CD4-positive, alpha-beta T cell (primary cell): ENCODE measurements at regions not wholly inside any gene's neighbourhood (a gene's known extent, or its start where the extent isn't known, plus 50 kb on each side); places are given as distances from the start of the nearest gene placed in this dataset.
"Not testable (repeated sequence)": the region's sequence is repeated elsewhere in the genome, so short reads cannot be mapped to it uniquely, and the experiment has no call there.

Experiments used
- ATAC-seq: fragments of 200-7000 bp; cut with Tn5 transposase; one replicate; pipeline ENCODE4 v1.10.0; 2022; ENCODE audit warnings: mild to moderate bottlenecking; ENCODE audit not compliant: poor library complexity
- CTCF ChIA-PET: fragments of 350-600 bp; sonication (Branson Sonifier 250); formaldehyde crosslinking; loops from one replicate; lab custom pipeline; 2021; ENCODE audit warnings: antibody characterized with exemption, inconsistent platforms; lab: Charles Lee
- POLR2A ChIA-PET: fragments of 350-600 bp; sonication (Branson Sonifier 250); formaldehyde crosslinking; loops from one replicate; lab custom pipeline; 2021; ENCODE audit warnings: antibody characterized with exemption, inconsistent platforms; lab: Charles Lee
- DNase-seq, 14 experiments: peaks; one replicate each; pipeline ENCODE4 v3.0.0-alpha.2; 2013 to 2020; ENCODE audit warnings: mixed read lengths in 2 of 14
- H3K27ac ChIP-seq, 2 donors: one replicate each; pipeline versions ENCODE4 v1.5.1 to v1.7.0; 2013; ENCODE audit warnings: low read length in 2 of 2, low read depth in 1 of 2, mild to moderate bottlenecking in 1 of 2
- H3K27me3 ChIP-seq, 2 experiments: 1 replicate in 1 of 2; 2 replicates in 1 of 2; pipeline versions ENCODE4 v1.6.1 to v1.7.0; 2013; ENCODE audit warnings: low read length in 2 of 2, control low read depth in 1 of 2, mild to moderate bottlenecking in 1 of 2, moderate library complexity in 1 of 2; ENCODE audit not compliant: insufficient read depth in 2 of 2, control insufficient read depth in 1 of 2
- H3K36me3 ChIP-seq: one replicate; pipeline ENCODE4 v1.6.1; 2013; ENCODE audit warnings: low read length, control low read depth; ENCODE audit not compliant: insufficient read depth
- H3K4me1 ChIP-seq: one replicate; pipeline ENCODE4 v1.6.1; 2013; ENCODE audit warnings: low read length, control low read depth; ENCODE audit not compliant: insufficient read depth
- H3K4me3 ChIP-seq: one replicate; pipeline ENCODE4 v1.5.1; 2013; ENCODE audit warnings: mild to moderate bottlenecking, low read length, moderate library complexity
- H3K9me3 ChIP-seq, 2 experiments: 1 replicate in 1 of 2; 2 replicates in 1 of 2; pipeline versions ENCODE4 v1.6.1 to v1.7.0; 2013; ENCODE audit warnings: low read length in 2 of 2, mild to moderate bottlenecking in 2 of 2, control low read depth in 1 of 2, moderate library complexity in 1 of 2; ENCODE audit not compliant: control insufficient read depth in 1 of 2, insufficient read depth in 1 of 2
- H3K27ac Mint-ChIP-seq: one replicate; pipeline ENCODE4 v1.8.0; 2020; ENCODE audit warnings: mixed read lengths
- H3K27me3 Mint-ChIP-seq: one replicate; pipeline ENCODE4 v1.8.0; 2021; ENCODE audit warnings: mixed read lengths
- H3K36me3 Mint-ChIP-seq: one replicate; pipeline ENCODE4 v1.8.0; 2021; ENCODE audit warnings: low read depth, mixed read lengths
- H3K4me1 Mint-ChIP-seq: one replicate; pipeline ENCODE4 v1.8.0; 2021; ENCODE audit warnings: low read depth, mixed read lengths
- H3K4me3 Mint-ChIP-seq: one replicate; pipeline ENCODE4 v1.8.0; 2020; ENCODE audit warnings: mild to moderate bottlenecking, mixed read lengths
- H3K9me3 Mint-ChIP-seq: one replicate; pipeline ENCODE4 v1.8.0; 2020; ENCODE audit warnings: mixed read lengths
- intact Hi-C, 2 experiments: fragments of 100-400 bp; cut with DNase I in 1 of 2; cut with micrococcal nuclease in 1 of 2; formaldehyde crosslinking; loops; one replicate each; pipeline versions ENCODE4 v1.15.1 to v1.9.0; 2023 to 2025; cut with DNase I, micrococcal nuclease
- TF ChIP-seq, protein P1 (sequence below): fragments of 200-600 bp; IDR thresholded peaks from one replicate; pipeline ENCODE4 v1.8.0; 2022; ENCODE audit warnings: antibody characterized with exemption, mild to moderate bottlenecking

DNA sequence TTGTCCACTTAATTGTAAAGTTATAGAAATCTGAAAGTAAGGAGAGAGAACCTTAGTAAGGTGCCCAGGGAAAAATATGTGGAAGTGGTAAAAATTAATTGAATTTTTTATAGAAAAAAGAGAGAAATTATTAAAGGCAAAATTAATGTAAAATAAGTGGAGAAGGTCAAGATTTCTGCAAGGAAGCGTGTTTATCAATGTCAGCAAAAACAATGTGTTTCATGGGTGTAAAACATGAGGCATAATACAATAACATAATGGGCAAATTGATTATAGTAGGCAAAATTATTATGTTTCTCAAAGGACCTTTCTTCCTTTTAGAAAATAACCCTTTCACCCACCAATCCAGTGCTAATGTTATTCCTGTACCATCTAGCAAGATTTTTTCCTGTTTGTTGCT lies 1520.1 kb downstream of the REEP3 start:
- ATAC-seq (no peak), DNase-seq (no peak)
- CTCF ChIA-PET = no interaction called here
- intact Hi-C loops = no loop called here
- TF ChIP-seq, protein P1, sequence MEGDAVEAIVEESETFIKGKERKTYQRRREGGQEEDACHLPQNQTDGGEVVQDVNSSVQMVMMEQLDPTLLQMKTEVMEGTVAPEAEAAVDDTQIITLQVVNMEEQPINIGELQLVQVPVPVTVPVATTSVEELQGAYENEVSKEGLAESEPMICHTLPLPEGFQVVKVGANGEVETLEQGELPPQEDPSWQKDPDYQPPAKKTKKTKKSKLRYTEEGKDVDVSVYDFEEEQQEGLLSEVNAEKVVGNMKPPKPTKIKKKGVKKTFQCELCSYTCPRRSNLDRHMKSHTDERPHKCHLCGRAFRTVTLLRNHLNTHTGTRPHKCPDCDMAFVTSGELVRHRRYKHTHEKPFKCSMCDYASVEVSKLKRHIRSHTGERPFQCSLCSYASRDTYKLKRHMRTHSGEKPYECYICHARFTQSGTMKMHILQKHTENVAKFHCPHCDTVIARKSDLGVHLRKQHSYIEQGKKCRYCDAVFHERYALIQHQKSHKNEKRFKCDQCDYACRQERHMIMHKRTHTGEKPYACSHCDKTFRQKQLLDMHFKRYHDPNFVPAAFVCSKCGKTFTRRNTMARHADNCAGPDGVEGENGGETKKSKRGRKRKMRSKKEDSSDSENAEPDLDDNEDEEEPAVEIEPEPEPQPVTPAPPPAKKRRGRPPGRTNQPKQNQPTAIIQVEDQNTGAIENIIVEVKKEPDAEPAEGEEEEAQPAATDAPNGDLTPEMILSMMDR = no peak
- Histone ChIP-seq H3K36me3 (no peaks in the 10 kb centered on the region), H3K9me3 (peaks cover 0 to 3% of the 10 kb centered on the region in 2 experiments), H3K4me3 (no peak overlapping the region), H3K27me3 (no peaks in the 10 kb centered on the region), H3K4me1 (no peaks in the 10 kb centered on the region), H3K27ac (no peak overlapping the region)
- POLR2A ChIA-PET = no interaction called here
- H3K4me3 Mint-ChIP-seq = no peak overlapping the region
- no peaks in the 10 kb centered on the region for H3K36me3 Mint-ChIP-seq
- no peaks in the 10 kb centered on the region for H3K27me3 Mint-ChIP-seq
- no peaks in the 10 kb centered on the region for H3K4me1 Mint-ChIP-seq
- no peaks in the 10 kb centered on the region for H3K9me3 Mint-ChIP-seq
- no peak overlapping the region for H3K27ac Mint-ChIP-seq

DNA sequence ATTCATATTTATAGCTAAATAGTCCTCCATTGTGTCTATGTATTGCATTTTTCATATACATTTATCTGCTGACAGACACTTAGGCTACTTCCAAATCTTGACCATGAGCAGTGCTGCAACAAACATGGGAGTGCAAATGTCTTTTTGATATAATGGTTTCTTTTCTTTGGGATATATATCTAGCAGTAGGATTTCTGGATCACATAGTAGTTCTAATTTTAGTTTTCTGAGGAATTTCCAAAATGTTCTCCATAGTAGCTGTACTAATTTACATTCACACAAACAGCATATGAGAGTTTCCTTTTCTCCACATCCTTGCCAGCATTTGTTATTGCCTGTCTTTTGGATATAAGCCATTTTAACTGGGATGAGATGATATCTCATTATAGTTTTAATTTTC lies 1521.3 kb downstream of the REEP3 start:
- Histone ChIP-seq H3K27me3 (no peaks in the 10 kb centered on the region), H3K27ac (no peak overlapping the region), H3K36me3 (no peaks in the 10 kb centered on the region), H3K9me3 (peaks cover 0 to 3% of the 10 kb centered on the region in 2 experiments), H3K4me3 (no peak overlapping the region), H3K4me1 (no peaks in the 10 kb centered on the region)
- intact Hi-C loops = no loop called here
- Mint-ChIP-seq H3K9me3 (no peaks in the 10 kb centered on the region), H3K27me3 (no peaks in the 10 kb centered on the region), H3K4me3 (no peak overlapping the region), H3K36me3 (no peaks in the 10 kb centered on the region), H3K4me1 (no peaks in the 10 kb centered on the region), H3K27ac (no peak overlapping the region)
- DNase-seq = no peak
- TF ChIP-seq, protein P1 = no peak
- CTCF ChIA-PET = no interaction called here
- ATAC-seq = no peak
- POLR2A ChIA-PET = no interaction called here

DNA sequence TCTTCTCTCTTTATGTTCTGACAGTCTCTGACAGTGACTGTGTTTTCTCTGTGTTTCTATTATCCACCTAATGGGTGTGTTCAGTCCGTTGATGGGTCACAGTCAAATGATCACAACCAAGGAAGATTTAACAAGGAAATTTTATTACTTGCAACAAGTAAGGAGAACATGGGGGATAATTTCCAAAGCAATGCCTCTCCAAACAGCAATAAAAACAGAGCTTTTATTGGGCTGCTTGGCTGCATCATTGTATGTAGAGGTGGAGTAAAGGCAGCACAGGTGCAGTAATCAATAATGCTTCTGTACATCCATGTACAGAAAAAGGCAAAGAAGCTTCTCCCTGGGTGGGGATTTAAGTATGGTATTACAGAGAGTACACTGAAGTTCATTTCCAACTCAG lies 1525.6 kb downstream of the REEP3 start:
- H3K27me3 ChIP-seq = no peaks in the 10 kb centered on the region
- Mint-ChIP-seq H3K27me3 (no peaks in the 10 kb centered on the region), H3K27ac (no peak overlapping the region), H3K9me3 (no peaks in the 10 kb centered on the region), H3K4me3 (no peak overlapping the region), H3K4me1 (no peaks in the 10 kb centered on the region), H3K36me3 (no peaks in the 10 kb centered on the region)
- TF ChIP-seq, protein P1 = no peak
- H3K4me3 ChIP-seq = no peak overlapping the region
- POLR2A ChIA-PET = no interaction called here
- ATAC-seq = no peak
- H3K9me3 ChIP-seq = peaks cover 0 to 14% of the 10 kb centered on the region in 2 experiments
- no peak overlapping the region for H3K27ac ChIP-seq
- no peaks in the 10 kb centered on the region for H3K36me3 ChIP-seq
- H3K4me1 ChIP-seq = no peaks in the 10 kb centered on the region
- no peak for DNase-seq
- CTCF ChIA-PET = no interaction called here
- intact Hi-C loops = no loop called here

DNA sequence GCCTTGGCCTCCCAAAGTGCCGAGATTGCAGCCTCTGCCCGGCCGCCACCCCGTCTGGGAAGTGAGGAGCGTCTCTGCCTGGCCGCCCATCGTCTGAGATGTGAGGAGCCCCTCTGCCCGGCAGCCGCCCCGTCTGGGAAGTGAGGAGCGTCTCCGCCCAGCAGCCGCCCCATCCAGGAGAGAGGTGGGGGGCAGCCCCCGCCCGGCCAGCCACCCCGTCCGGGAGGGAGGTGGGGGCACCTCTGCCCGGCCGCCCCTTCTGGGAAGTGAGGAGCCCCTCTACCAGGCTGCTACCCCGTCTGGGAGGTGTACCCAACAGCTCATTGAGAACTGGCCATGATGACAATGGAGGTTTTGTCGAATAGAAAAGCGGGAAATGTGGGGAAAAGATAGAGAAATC lies 1530.9 kb downstream of the REEP3 start:
- H3K27ac Mint-ChIP-seq, intact Hi-C loops, H3K36me3 Mint-ChIP-seq, H3K4me3 ChIP-seq, H3K4me1 ChIP-seq, H3K4me1 Mint-ChIP-seq, DNase-seq, POLR2A ChIA-PET, H3K27me3 Mint-ChIP-seq, H3K4me3 Mint-ChIP-seq, H3K27ac ChIP-seq, H3K9me3 Mint-ChIP-seq, H3K36me3 ChIP-seq, H3K27me3 ChIP-seq, CTCF ChIA-PET, ATAC-seq: not testable (repeated sequence)
- H3K9me3 ChIP-seq = peaks cover 0 to 36% of the 10 kb centered on the region in 2 experiments

DNA sequence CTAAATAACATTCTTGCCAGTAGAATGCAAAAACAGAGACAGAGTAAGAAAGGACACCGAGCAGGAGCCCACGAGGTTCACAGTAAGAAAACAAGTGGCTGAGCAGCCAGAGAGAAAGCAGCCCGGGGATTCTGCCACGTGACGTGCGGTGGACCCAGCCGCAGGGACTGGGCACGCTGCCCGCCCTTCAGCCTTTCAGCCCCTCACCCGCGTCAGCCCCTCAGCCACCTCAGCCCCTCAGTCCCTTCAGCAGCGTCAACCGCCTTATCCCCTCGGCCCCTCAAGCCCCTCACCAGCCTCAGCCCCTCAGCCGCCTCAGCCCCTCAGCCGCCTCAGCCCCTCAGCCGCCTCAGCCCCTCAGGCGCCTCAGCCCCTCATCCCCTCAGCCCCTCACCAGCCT lies 1532.2 kb downstream of the REEP3 start:
- H3K4me1 ChIP-seq, H3K27me3 Mint-ChIP-seq, H3K4me3 Mint-ChIP-seq, H3K36me3 ChIP-seq, H3K4me1 Mint-ChIP-seq, H3K36me3 Mint-ChIP-seq, ATAC-seq, POLR2A ChIA-PET, H3K27me3 ChIP-seq, CTCF ChIA-PET, H3K9me3 Mint-ChIP-seq, intact Hi-C loops, H3K4me3 ChIP-seq, DNase-seq, H3K27ac Mint-ChIP-seq, H3K27ac ChIP-seq: not testable (repeated sequence)
- H3K9me3 ChIP-seq = peaks cover 0 to 34% of the 10 kb centered on the region in 2 experiments
